ENCODE measurements at regions not wholly inside any gene's neighbourhood (a gene's known extent, or its start where the extent isn't known, plus 50 kb on each side); places are given as distances from the start of the nearest gene placed in this dataset.

DNA sequence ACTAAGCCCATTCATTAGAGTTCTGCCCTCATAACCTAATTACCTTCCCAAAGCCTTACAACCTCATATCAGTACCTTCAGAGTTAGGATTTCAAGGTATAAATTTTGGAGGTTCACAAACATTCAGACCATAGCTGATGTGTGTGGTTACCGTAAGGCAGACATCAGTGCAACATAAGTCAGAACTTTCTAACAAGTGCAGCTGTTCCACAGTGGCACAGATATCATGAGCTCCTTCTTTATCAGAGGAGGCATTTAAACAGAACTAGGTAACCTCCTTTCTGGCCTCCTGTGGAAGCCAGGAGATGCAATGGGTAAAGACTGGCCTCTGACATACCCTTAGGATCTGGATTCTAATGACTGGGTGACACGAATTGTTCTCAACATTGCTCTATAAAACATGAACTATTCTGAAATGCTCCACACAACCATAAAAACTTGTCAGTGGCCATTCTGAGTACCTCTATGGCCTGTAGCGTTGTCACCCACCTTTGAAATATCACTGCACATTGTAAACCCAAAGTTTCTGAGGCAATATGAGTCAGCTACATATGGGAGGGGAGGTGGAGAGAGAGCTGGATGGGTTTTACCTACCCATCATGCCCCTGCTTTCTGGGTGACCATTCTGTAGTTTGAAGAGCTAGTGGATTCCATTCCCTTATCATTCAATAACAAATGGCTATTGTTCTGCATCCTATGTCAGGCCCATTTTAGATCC lies 546.0 kb upstream of the TBL1XR1 start:
- DNase-seq (ENCODE audit: low read depth, low spot score), result no peak
- no peak overlapping the region for H3K4me3 ChIP-seq (ENCODE audit: low read depth, low read length)
- TF ChIP-seq, protein P1, sequence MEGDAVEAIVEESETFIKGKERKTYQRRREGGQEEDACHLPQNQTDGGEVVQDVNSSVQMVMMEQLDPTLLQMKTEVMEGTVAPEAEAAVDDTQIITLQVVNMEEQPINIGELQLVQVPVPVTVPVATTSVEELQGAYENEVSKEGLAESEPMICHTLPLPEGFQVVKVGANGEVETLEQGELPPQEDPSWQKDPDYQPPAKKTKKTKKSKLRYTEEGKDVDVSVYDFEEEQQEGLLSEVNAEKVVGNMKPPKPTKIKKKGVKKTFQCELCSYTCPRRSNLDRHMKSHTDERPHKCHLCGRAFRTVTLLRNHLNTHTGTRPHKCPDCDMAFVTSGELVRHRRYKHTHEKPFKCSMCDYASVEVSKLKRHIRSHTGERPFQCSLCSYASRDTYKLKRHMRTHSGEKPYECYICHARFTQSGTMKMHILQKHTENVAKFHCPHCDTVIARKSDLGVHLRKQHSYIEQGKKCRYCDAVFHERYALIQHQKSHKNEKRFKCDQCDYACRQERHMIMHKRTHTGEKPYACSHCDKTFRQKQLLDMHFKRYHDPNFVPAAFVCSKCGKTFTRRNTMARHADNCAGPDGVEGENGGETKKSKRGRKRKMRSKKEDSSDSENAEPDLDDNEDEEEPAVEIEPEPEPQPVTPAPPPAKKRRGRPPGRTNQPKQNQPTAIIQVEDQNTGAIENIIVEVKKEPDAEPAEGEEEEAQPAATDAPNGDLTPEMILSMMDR (IDR thresholded peaks at IDR 0.05; ENCODE audit: low read depth, low read length), result no peak
- in situ Hi-C loops (cut with HindIII; ENCODE audit: low sequenced_read_pairs), result no loop called here

DNA sequence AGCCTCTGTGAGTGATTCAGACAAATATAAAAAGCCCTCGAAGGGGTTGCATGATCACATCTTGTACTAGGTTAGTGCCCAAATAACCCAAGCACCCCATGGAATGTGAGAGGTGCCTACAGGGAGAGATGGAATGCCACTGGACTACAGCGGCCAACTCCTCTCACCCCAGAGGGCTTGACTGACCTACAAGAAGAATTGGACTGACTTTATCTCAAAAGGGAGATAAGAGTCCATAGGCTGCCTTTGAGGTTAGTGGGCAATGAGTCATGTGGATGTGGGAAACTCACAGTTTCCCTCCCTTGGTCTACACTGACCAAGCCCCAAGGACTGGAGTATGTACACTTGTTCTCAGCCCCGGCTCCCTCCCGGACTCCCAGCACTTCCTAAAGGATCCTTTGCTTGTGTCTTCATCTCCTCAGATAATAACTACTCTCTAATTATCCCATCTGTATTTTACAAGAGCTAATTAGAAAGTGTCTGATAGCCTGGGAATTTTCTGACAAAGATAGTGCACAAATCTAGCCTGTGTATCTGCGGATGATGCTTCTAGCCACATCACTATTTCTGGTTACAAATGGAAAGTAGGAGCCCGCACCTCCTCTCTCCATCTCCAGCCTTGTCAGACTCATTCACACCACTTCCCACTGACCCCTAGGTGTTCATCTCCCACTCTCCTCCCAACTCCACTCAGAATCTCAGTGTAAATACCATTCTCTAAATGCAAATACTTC lies 547.8 kb upstream of the TBL1XR1 start:
- TF ChIP-seq, protein P1 (IDR thresholded peaks at IDR 0.05; ENCODE audit: low read depth, low read length), result no peak
- peak; percentile 78 for DNase-seq (ENCODE audit: low read depth, low spot score)
- in situ Hi-C loops (cut with HindIII; ENCODE audit: low sequenced_read_pairs), result no loop called here
- no peak overlapping the region for H3K4me3 ChIP-seq (ENCODE audit: low read depth, low read length)

GRCh38 chr3:177745607-177746005 lies 548.3 kb upstream of the TBL1XR1 start:
- TF ChIP-seq, protein P1 (IDR thresholded peaks at IDR 0.05; ENCODE audit: low read depth, low read length), result no peak
- DNase-seq (ENCODE audit: low read depth, low spot score), result no peak
- in situ Hi-C loops (cut with HindIII; ENCODE audit: low sequenced_read_pairs), result no loop called here
- H3K4me3 ChIP-seq (ENCODE audit: low read depth, low read length), result no peak overlapping the region

DNA sequence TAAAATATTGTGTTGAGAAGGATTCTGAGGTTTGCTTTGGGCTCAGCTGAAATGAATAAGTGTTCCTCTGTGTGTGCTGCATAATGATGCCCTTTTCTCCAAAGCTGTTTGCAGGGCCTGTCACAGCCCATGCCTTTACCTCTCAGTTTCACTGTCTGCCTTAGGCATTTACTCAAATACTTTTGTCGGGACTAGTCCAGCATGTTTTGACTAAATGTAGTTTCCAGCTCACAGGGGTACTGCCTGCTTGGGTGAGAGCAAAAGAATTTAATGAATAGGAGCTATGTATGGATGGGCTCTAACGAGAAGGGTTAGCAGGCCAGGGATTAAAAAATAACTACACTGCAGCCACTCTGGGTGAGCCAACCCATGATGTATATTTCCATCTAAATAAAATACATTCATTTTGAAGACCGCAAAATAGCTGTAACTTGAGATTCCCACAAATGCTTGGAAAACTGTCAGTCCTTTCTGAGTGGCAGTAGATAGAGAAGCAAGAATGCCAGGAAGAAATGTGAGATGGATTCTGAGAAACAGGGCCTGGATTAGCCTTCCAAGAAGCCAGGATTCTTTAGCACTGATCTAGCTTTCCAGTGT lies 549.2 kb upstream of the TBL1XR1 start:
- H3K4me3 ChIP-seq (ENCODE audit: low read depth, low read length), result no peak overlapping the region
- TF ChIP-seq, protein P1 (IDR thresholded peaks at IDR 0.05; ENCODE audit: low read depth, low read length), result no peak
- peak; percentile 49 for DNase-seq (ENCODE audit: low read depth, low spot score)
- in situ Hi-C loops (cut with HindIII; ENCODE audit: low sequenced_read_pairs), result no loop called here

- H3K4me3 ChIP-seq (ENCODE audit: low read depth, low read length), result no peak overlapping the region
- TF ChIP-seq, protein P1 (IDR thresholded peaks at IDR 0.05; ENCODE audit: low read depth, low read length), result no peak
- DNase-seq (ENCODE audit: low read depth, low spot score), result no peak
- in situ Hi-C loops (cut with HindIII; ENCODE audit: low sequenced_read_pairs), result no loop called here
These were observed 552.6 kb upstream of the TBL1XR1 start for GRCh38 chr3:177749836-177750235.

GRCh38 chr3:177750436-177750835 lies 553.2 kb upstream of the TBL1XR1 start:
- in situ Hi-C loops (cut with HindIII; ENCODE audit: low sequenced_read_pairs), result no loop called here
- H3K4me3 ChIP-seq (ENCODE audit: low read depth, low read length), result no peak overlapping the region
- no peak for DNase-seq (ENCODE audit: low read depth, low spot score)
- TF ChIP-seq, protein P1 (IDR thresholded peaks at IDR 0.05; ENCODE audit: low read depth, low read length), result no peak

Data from astrocyte of the spinal cord (primary cell).